ENCODE measurements at regions not wholly inside any gene's neighbourhood (a gene's known extent, or its start where the extent isn't known, plus 50 kb on each side); places are given as distances from the start of the nearest gene placed in this dataset.

- H3K27ac Mint-ChIP-seq: no peak overlapping the region
- Histone ChIP-seq H3K9ac (ENCODE audit: low read length) (no peak overlapping the region), H3K79me2 (ENCODE audit: control insufficient read depth, insufficient read depth, low read length) (no peaks in the 10 kb centered on the region), H3K27me3 (replicated peaks in 1 of 4; ENCODE audit: control extremely low read depth in 1 of 4, control insufficient read depth in 3 of 4, insufficient read depth in 4 of 4, low read length in 3 of 4) (no peaks in the 10 kb centered on the region), H3K4me1 (ENCODE audit: control insufficient read depth in 2 of 2, insufficient read depth in 2 of 2, low read length in 2 of 2) (no peaks in the 10 kb centered on the region), H3K27ac (ENCODE audit: low read length in 2 of 2) (no peak overlapping the region), H4K20me1 (ENCODE audit: control insufficient read depth, insufficient read depth, low read length, poor library complexity, severe bottlenecking) (no peaks in the 10 kb centered on the region), H3K4me2 (replicated peaks; ENCODE audit: low read depth, low read length, poor library complexity, severe bottlenecking) (no peak overlapping the region), H3K9me3 (ENCODE audit: control extremely low read depth in 1 of 3, control insufficient read depth in 2 of 3, insufficient read depth in 1 of 3, low read length in 2 of 3) (no peaks in the 10 kb centered on the region), H2AFZ (ENCODE audit: insufficient read depth, low read depth, low read length, poor library complexity, severe bottlenecking) (no peak overlapping the region), H3K36me3 (replicated peaks in 1 of 2; ENCODE audit: control extremely low read depth in 1 of 2, control insufficient read depth in 1 of 2, extremely low read depth in 1 of 2, insufficient read depth in 2 of 2, low read length in 1 of 2) (no peaks in the 10 kb centered on the region), H3K4me3 (ENCODE audit: control extremely low read depth in 1 of 5, extremely low read depth in 1 of 5, insufficient read depth in 1 of 5, low read depth in 2 of 5, low read length in 4 of 5) (no peak overlapping the region)
- DNase-seq (no peak), ATAC-seq (ENCODE audit: low read depth) (no peak)
- no peaks in the 10 kb centered on the region for H3K9me3 Mint-ChIP-seq (ENCODE audit: insufficient read depth)
- no peaks in the 10 kb centered on the region for H3K27me3 Mint-ChIP-seq
- no peak overlapping the region for H3K4me3 Mint-ChIP-seq
- H3K4me1 Mint-ChIP-seq: no peaks in the 10 kb centered on the region
- intact Hi-C loops (cut with micrococcal nuclease): no loop called here
- POLR2A ChIA-PET: no interaction called here
- TF ChIP-seq EZH2 (IDR thresholded peaks at IDR 0.05; ENCODE audit: borderline replicate concordance, insufficient read depth, low read depth, low read length, poor library complexity, severe bottlenecking): no peak
- CTCF ChIA-PET: no interaction called here
- WGBS (ENCODE audit: insufficient coverage): no CpG with 5 or more reads among the region's 2 CpGs
These were observed 655.8 kb upstream of the ANKRD30A start for GRCh38 chr10:36469585-36469984.

- ChIA-PET CTCF (no interaction called here), POLR2A (no interaction called here)
- H4K20me1 ChIP-seq (ENCODE audit: control insufficient read depth, insufficient read depth, low read length, poor library complexity, severe bottlenecking): no peaks in the 10 kb centered on the region
- Mint-ChIP-seq H3K27ac (no peak overlapping the region), H3K9me3 (ENCODE audit: insufficient read depth) (no peaks in the 10 kb centered on the region), H3K27me3 (no peaks in the 10 kb centered on the region), H3K4me3 (no peak overlapping the region), H3K4me1 (no peaks in the 10 kb centered on the region)
- no peaks in the 10 kb centered on the region for H3K4me1 ChIP-seq (ENCODE audit: control insufficient read depth in 2 of 2, insufficient read depth in 2 of 2, low read length in 2 of 2)
- H3K9me3 ChIP-seq (ENCODE audit: control extremely low read depth in 1 of 3, control insufficient read depth in 2 of 3, insufficient read depth in 1 of 3, low read length in 2 of 3): no peaks in the 10 kb centered on the region
- DNase-seq: no peak
- no peak overlapping the region for H3K4me2 ChIP-seq (replicated peaks; ENCODE audit: low read depth, low read length, poor library complexity, severe bottlenecking)
- no peak overlapping the region for H2AFZ ChIP-seq (ENCODE audit: insufficient read depth, low read depth, low read length, poor library complexity, severe bottlenecking)
- ATAC-seq (ENCODE audit: low read depth): no peak
- no peaks in the 10 kb centered on the region for H3K27me3 ChIP-seq (replicated peaks in 1 of 4; ENCODE audit: control extremely low read depth in 1 of 4, control insufficient read depth in 3 of 4, insufficient read depth in 4 of 4, low read length in 3 of 4)
- no peaks in the 10 kb centered on the region for H3K79me2 ChIP-seq (ENCODE audit: control insufficient read depth, insufficient read depth, low read length)
- intact Hi-C loops (cut with micrococcal nuclease): no loop called here
- no peak overlapping the region for H3K9ac ChIP-seq (ENCODE audit: low read length)
- no peak overlapping the region for H3K27ac ChIP-seq (ENCODE audit: low read length in 2 of 2)
- no peaks in the 10 kb centered on the region for H3K36me3 ChIP-seq (replicated peaks in 1 of 2; ENCODE audit: control extremely low read depth in 1 of 2, control insufficient read depth in 1 of 2, extremely low read depth in 1 of 2, insufficient read depth in 2 of 2, low read length in 1 of 2)
- WGBS (ENCODE audit: insufficient coverage): no CpG with 5 or more reads among the region's 3 CpGs
- H3K4me3 ChIP-seq (ENCODE audit: control extremely low read depth in 1 of 5, extremely low read depth in 1 of 5, insufficient read depth in 1 of 5, low read depth in 2 of 5, low read length in 4 of 5): no peak overlapping the region
- no peak for TF ChIP-seq EZH2 (IDR thresholded peaks at IDR 0.05; ENCODE audit: borderline replicate concordance, insufficient read depth, low read depth, low read length, poor library complexity, severe bottlenecking)
- TF ChIP-seq, protein P1, sequence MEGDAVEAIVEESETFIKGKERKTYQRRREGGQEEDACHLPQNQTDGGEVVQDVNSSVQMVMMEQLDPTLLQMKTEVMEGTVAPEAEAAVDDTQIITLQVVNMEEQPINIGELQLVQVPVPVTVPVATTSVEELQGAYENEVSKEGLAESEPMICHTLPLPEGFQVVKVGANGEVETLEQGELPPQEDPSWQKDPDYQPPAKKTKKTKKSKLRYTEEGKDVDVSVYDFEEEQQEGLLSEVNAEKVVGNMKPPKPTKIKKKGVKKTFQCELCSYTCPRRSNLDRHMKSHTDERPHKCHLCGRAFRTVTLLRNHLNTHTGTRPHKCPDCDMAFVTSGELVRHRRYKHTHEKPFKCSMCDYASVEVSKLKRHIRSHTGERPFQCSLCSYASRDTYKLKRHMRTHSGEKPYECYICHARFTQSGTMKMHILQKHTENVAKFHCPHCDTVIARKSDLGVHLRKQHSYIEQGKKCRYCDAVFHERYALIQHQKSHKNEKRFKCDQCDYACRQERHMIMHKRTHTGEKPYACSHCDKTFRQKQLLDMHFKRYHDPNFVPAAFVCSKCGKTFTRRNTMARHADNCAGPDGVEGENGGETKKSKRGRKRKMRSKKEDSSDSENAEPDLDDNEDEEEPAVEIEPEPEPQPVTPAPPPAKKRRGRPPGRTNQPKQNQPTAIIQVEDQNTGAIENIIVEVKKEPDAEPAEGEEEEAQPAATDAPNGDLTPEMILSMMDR (IDR thresholded peaks at IDR 0.05): no peak
These were observed 656.8 kb upstream of the ANKRD30A start for GRCh38 chr10:36468620-36469019.

All from B cell (primary cell).